ENCODE measurements at regions not wholly inside any gene's neighbourhood (a gene's known extent, or its start where the extent isn't known, plus 50 kb on each side); places are given as distances from the start of the nearest gene placed in this dataset.

DNA sequence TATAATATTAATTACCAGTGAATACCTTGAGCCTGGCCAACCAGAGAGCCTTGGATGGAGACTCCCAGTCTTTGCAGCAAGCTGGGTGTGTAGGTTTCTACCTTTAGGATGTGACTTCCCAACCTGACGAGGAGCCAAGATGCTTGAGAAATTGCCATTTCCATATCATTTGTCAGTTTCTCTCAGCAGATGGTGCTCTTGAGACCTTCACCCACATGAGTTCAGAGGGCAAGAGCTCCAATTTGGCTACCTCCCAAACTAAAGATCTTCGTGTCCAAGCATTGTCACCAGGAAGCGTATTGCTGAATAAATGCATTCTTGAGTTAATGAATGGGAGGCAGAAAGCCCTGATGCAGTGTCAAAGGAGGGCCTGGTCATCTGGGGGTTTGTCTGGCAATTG, 106.4 kb upstream of the TBX5 start:
- no peak overlapping the region for H3K4me3 ChIP-seq (replicated peaks; ENCODE audit: low read depth, low read length)
- TF ChIP-seq, protein P1, sequence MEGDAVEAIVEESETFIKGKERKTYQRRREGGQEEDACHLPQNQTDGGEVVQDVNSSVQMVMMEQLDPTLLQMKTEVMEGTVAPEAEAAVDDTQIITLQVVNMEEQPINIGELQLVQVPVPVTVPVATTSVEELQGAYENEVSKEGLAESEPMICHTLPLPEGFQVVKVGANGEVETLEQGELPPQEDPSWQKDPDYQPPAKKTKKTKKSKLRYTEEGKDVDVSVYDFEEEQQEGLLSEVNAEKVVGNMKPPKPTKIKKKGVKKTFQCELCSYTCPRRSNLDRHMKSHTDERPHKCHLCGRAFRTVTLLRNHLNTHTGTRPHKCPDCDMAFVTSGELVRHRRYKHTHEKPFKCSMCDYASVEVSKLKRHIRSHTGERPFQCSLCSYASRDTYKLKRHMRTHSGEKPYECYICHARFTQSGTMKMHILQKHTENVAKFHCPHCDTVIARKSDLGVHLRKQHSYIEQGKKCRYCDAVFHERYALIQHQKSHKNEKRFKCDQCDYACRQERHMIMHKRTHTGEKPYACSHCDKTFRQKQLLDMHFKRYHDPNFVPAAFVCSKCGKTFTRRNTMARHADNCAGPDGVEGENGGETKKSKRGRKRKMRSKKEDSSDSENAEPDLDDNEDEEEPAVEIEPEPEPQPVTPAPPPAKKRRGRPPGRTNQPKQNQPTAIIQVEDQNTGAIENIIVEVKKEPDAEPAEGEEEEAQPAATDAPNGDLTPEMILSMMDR (IDR thresholded peaks at IDR 0.05; ENCODE audit: low read depth, low read length, missing control alignments): no peak
- no peak for DNase-seq (ENCODE audit: extremely low read depth, low read depth)

DNA sequence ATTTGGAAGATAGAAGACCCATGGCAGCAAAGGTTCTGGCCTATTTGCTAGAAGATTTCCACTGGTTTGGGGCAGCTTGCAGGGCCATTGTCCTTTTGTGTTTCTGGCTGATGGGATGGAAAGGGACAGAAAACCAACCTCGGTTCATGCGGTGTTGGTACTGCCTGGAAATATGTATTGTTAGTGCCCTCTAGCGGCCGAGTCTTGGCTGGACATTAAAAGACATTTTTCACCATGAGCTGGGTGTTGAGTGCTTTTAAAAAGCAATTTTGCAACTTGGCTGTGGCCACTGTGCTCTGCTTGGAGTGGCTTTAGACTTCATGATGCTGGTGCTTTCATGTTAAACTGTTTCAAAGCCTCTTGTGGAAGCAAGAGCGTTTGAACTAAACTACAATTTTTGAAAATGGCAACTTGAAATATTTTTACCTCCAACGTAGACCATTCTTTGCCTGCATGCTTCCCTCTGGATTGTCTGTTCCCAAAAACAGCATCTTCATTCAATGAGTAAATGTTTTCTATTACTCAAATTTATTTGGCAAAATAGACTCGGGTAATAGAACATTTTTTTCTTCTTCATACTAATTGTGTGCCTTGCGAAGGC, 102.7 kb upstream of the TBX5 start:
- no peak overlapping the region for H3K4me3 ChIP-seq (replicated peaks; ENCODE audit: low read depth, low read length)
- DNase-seq (ENCODE audit: extremely low read depth, low read depth): peak; percentile 71
- TF ChIP-seq, protein P1 (IDR thresholded peaks at IDR 0.05; ENCODE audit: low read depth, low read length, missing control alignments): peak; percentile 74

DNA sequence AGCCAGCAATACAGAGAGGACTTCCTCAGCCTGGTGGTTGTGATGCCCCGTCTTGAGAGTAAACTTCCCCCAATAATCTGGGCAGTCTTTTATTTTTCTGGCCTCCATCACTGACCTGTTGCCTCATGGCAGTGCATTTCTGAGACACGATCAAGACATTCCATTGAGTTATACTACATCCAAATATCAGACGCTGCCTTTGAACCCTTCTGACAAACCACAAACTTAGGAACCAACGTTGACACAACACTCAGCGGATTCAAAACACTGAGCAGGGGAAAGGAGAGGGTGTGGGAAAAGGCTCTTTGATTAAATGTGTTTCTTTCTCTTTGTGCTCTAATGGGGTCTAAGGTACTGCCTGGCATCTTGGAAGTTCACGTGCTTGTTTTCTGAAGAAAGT, 100.7 kb upstream of the TBX5 start:
- TF ChIP-seq, protein P1 (IDR thresholded peaks at IDR 0.05; ENCODE audit: low read depth, low read length, missing control alignments): no peak
- H3K4me3 ChIP-seq (replicated peaks; ENCODE audit: low read depth, low read length): no peak overlapping the region
- no peak for DNase-seq (ENCODE audit: extremely low read depth, low read depth)

DNA sequence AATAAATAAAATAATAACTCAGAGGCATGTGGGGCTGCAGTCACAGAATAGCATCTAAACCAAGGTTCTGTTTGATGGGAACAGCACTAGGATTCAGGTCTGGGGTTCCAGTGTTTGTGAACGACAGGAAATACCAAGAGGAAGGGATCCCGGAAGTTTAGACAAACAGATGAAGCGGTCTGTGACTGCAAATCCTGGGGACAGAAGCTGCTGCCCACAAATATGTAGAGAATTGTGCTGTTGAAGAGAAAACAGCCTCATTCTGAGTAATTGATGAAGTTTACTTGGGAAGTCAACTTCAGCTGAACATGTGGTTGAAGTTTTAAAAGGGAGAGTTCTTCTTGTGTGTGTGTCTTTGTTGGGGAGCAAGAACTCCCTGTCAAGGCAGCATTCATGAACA, 98.4 kb upstream of the TBX5 start:
- no peak overlapping the region for H3K4me3 ChIP-seq (replicated peaks; ENCODE audit: low read depth, low read length)
- peak; percentile 17 for DNase-seq (ENCODE audit: extremely low read depth, low read depth)
- TF ChIP-seq, protein P1 (IDR thresholded peaks at IDR 0.05; ENCODE audit: low read depth, low read length, missing control alignments): no peak

DNA sequence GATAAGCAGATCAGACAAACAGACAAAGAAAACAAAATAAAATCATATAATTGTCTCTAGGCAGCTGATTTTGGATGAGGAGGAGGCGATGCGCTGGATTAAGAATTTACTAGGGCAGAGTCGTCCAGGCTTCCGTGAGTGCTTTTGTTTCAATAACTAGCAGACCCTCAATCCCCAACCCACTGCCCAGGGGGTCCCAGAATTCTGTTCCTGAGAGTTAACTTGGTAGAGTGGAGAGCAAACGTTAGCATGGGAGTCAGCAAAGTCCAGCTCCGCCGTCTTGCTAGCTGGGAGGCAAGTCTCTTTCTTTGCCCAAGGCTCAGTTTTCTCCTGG, 95.5 kb upstream of the TBX5 start:
- no peak for DNase-seq (ENCODE audit: extremely low read depth, low read depth)
- H3K4me3 ChIP-seq (replicated peaks; ENCODE audit: low read depth, low read length): no peak overlapping the region
- TF ChIP-seq, protein P1 (IDR thresholded peaks at IDR 0.05; ENCODE audit: low read depth, low read length, missing control alignments): no peak

DNA sequence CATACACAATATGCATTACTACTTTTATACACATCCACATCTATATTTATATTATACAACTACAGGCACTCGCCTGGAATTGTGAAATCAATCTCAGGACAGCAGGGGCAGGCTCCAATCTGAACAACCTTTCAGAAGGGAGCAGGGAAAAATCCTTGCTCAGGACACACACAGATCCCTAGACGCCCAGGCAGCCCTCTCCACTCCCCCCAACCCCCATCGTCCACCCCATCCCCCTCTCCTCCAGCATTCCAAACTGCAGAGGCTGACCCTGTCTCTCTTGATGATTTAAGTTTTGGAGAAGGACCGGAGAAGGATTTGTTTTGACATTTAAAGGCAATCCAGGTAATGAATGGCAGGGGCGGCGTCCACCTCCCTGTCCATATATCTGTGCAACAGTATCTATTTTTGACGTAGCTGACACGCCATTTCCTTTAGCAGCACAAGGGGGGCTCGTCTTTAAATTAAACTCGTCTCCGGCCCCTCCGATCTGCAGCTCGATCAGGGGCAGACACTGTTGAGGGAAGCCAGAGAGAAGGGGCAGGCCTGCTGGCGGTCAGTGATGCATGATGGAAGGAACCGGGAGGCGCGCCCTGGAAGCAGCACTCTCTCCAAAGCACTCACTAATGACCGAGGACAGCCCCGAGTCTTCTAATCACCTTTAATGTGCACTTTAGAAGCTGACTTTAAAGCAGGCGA, 95.0 kb upstream of the TBX5 start:
- DNase-seq (ENCODE audit: extremely low read depth, low read depth): no peak
- TF ChIP-seq, protein P1 (IDR thresholded peaks at IDR 0.05; ENCODE audit: low read depth, low read length, missing control alignments): no peak
- H3K4me3 ChIP-seq (replicated peaks; ENCODE audit: low read depth, low read length): no peak overlapping the region

All from HFF-Myc (cell line).